Common myeloid progenitor, CD34-positive (primary cell): ENCODE measurements at regions not wholly inside any gene's neighbourhood (a gene's known extent, or its start where the extent isn't known, plus 50 kb on each side); places are given as distances from the start of the nearest gene placed in this dataset.

Experiments
- CTCF ChIA-PET: fragments of 350-600 bp; sonication (Branson Sonifier 250); formaldehyde crosslinking; loops from one replicate; lab custom pipeline; 2021; ENCODE audit warnings: antibody characterized with exemption; lab: Charles Lee
- POLR2A ChIA-PET: fragments of 350-600 bp; sonication (Branson Sonifier 250); formaldehyde crosslinking; loops from one replicate; lab custom pipeline; 2021; ENCODE audit warnings: antibody characterized with exemption; lab: Charles Lee
- DNase-seq, 3 donors: peaks; one replicate each; pipeline versions ENCODE4 v3.0.0 to v3.0.0-alpha.2; 2013
- H3K27ac ChIP-seq, 2 experiments: 1 replicate in 1 of 2; 2 replicates in 1 of 2; pipeline ENCODE4 v1.7.0; 2013; ENCODE audit warnings: inconsistent platforms in 2 of 2, low read length in 2 of 2, mild to moderate bottlenecking in 2 of 2, low read depth in 1 of 2, moderate library complexity in 1 of 2; ENCODE audit not compliant: severe bottlenecking in 2 of 2, insufficient read depth in 1 of 2, poor library complexity in 1 of 2
- H3K27me3 ChIP-seq, 5 experiments: replicated peaks in 2 of 5; 1 replicate in 3 of 5; 2 replicates in 2 of 5; pipeline versions ENCODE4 v1.6.1 to v1.7.0; 2013; ENCODE audit warnings: low read length in 4 of 5, mild to moderate bottlenecking in 2 of 5, moderate library complexity in 2 of 5, inconsistent platforms in 1 of 5; ENCODE audit not compliant: insufficient read depth in 5 of 5, control insufficient read depth in 4 of 5
- H3K36me3 ChIP-seq, 4 experiments: 1 replicate in 2 of 4; 2 replicates in 2 of 4; pipeline versions ENCODE4 v1.6.1 to v1.7.0; 2013; ENCODE audit warnings: low read length in 3 of 4, control low read depth in 1 of 4, mild to moderate bottlenecking in 1 of 4; ENCODE audit not compliant: control insufficient read depth in 4 of 4, insufficient read depth in 4 of 4
- H3K4me1 ChIP-seq, 4 experiments: 1 replicate in 3 of 4; 2 replicates in 1 of 4; pipeline versions ENCODE4 v1.6.1 to v1.7.1; 2013; ENCODE audit warnings: low read length in 3 of 4, mild to moderate bottlenecking in 3 of 4, control low read depth in 1 of 4, inconsistent platforms in 1 of 4, moderate library complexity in 1 of 4; ENCODE audit not compliant: control insufficient read depth in 4 of 4, insufficient read depth in 4 of 4; ENCODE audit errors: control extremely low read depth in 1 of 4
- H3K4me3 ChIP-seq, 7 experiments: 1 replicate in 4 of 7; 2 replicates in 3 of 7; pipeline versions ENCODE4 v1.5.1 to v1.7.0; 2013; ENCODE audit warnings: mild to moderate bottlenecking in 7 of 7, low read length in 6 of 7, moderate library complexity in 6 of 7, inconsistent platforms in 2 of 7, low read depth in 2 of 7, control low read depth in 1 of 7; ENCODE audit not compliant: insufficient read depth in 4 of 7, control insufficient read depth in 1 of 7; ENCODE audit errors: extremely low read depth in 1 of 7
- H3K9me3 ChIP-seq, 5 experiments: 1 replicate in 4 of 5; 2 replicates in 1 of 5; pipeline versions ENCODE4 v1.6.1 to v1.7.1; 2013; ENCODE audit warnings: low read length in 4 of 5, mild to moderate bottlenecking in 2 of 5, inconsistent platforms in 1 of 5, low read depth in 1 of 5, moderate library complexity in 1 of 5; ENCODE audit not compliant: control insufficient read depth in 4 of 5, insufficient read depth in 2 of 5; ENCODE audit errors: control extremely low read depth in 1 of 5
- WGBS: methylation state at CpG from one replicate; pipeline ENCODE4 v1.1.5; 2013; ENCODE audit not compliant: insufficient coverage; 5-methylcytosine and 5-hydroxymethylcytosine counted together

- CTCF ChIA-PET, result no interaction called here
- H3K27ac ChIP-seq, result no peak overlapping the region
- H3K4me3 ChIP-seq, result no peak overlapping the region
- DNase-seq, result no peak
- H3K36me3 ChIP-seq, result no peaks in the 10 kb centered on the region
- POLR2A ChIA-PET, result no interaction called here
- no peaks in the 10 kb centered on the region for H3K4me1 ChIP-seq
- H3K9me3 ChIP-seq, result no peaks in the 10 kb centered on the region
- peaks cover 0 to 3% (median 0%) of the 10 kb centered on the region in 5 experiments for H3K27me3 ChIP-seq
Measured at GRCh38 chr2:16881122-16881521, 215.5 kb upstream of the CYRIA start.

- Histone ChIP-seq H3K9me3 (no peaks in the 10 kb centered on the region), H3K4me1 (no peaks in the 10 kb centered on the region), H3K27me3 (peaks cover 0 to 2% (median 0%) of the 10 kb centered on the region in 5 experiments), H3K27ac (no peak overlapping the region), H3K36me3 (no peaks in the 10 kb centered on the region), H3K4me3 (no peak overlapping the region)
- no peak for DNase-seq
- CTCF ChIA-PET, result no interaction called here
- no CpG with 5 or more reads among the region's 2 CpGs for WGBS
- POLR2A ChIA-PET, result no interaction called here
Measured at GRCh38 chr2:16871411-16871810, 205.8 kb upstream of the CYRIA start.

- Histone ChIP-seq H3K27me3 (peaks cover 0 to 2% (median 0%) of the 10 kb centered on the region in 5 experiments), H3K36me3 (no peaks in the 10 kb centered on the region), H3K9me3 (no peaks in the 10 kb centered on the region), H3K4me1 (no peaks in the 10 kb centered on the region), H3K27ac (no peak overlapping the region), H3K4me3 (no peak overlapping the region)
- POLR2A ChIA-PET, result no interaction called here
- WGBS, result 94% methylated on average over 5 of the region's 5 CpGs
- CTCF ChIA-PET, result no interaction called here
- no peak for DNase-seq
Measured at GRCh38 chr2:16870491-16871076, 204.9 kb upstream of the CYRIA start.

- Histone ChIP-seq H3K4me1 (no peaks in the 10 kb centered on the region), H3K36me3 (no peaks in the 10 kb centered on the region), H3K9me3 (no peaks in the 10 kb centered on the region), H3K27me3 (peaks cover 0 to 2% (median 0%) of the 10 kb centered on the region in 5 experiments), H3K4me3 (no peak overlapping the region), H3K27ac (no peak overlapping the region)
- ChIA-PET POLR2A (no interaction called here), CTCF (interaction anchor here (1.2 kb wide), 1 partner anchor 11 kb away, joined by 3 read pairs; no protein-coding TSS in a partner anchor)
- no peak for DNase-seq
- WGBS, result 100% methylated on average over 4 of the region's 4 CpGs
Measured at GRCh38 chr2:16869711-16870110, 204.1 kb upstream of the CYRIA start.

GRCh38 chr2:16862471-16862870, 196.8 kb upstream of the CYRIA start:
- Histone ChIP-seq H3K27ac (no peak overlapping the region), H3K27me3 (no peaks in the 10 kb centered on the region), H3K4me1 (no peaks in the 10 kb centered on the region), H3K9me3 (no peaks in the 10 kb centered on the region), H3K36me3 (no peaks in the 10 kb centered on the region), H3K4me3 (no peak overlapping the region)
- CTCF ChIA-PET, result no interaction called here
- 100% methylated on average over 2 of the region's 6 CpGs for WGBS
- POLR2A ChIA-PET, result no interaction called here
- DNase-seq, result no peak

- no peaks in the 10 kb centered on the region for H3K36me3 ChIP-seq
- CTCF ChIA-PET, result no interaction called here
- POLR2A ChIA-PET, result no interaction called here
- no peaks in the 10 kb centered on the region for H3K4me1 ChIP-seq
- H3K27me3 ChIP-seq, result no peaks in the 10 kb centered on the region
- DNase-seq, result peak in 2 of 3 donors; percentile 32 to 34
- no peak overlapping the region for H3K27ac ChIP-seq
- H3K4me3 ChIP-seq, result no peak overlapping the region
- WGBS, result 50% methylated on average over 2 of the region's 2 CpGs
- no peaks in the 10 kb centered on the region for H3K9me3 ChIP-seq
Measured at GRCh38 chr2:16861530-16861929, 195.9 kb upstream of the CYRIA start.

DNA sequence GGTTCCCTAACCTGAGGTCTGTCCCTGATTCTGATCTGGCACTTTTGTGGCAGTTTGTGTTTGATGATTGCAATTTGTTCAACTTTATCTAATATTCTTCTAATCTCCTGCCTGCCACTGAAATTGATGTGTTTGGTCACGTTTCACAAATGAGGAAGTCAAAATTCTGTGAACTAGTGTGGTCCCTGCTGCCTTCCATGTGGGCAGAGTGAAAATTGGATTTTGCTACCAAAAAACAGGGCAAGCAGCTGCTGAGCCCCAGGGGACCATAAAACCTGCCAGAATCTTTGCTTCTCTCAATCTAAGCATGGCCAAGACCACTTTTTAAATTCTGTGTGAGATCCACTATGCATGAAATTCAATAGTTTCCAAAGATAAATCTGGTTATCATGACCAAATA, 195.5 kb upstream of the CYRIA start:
- no peaks in the 10 kb centered on the region for H3K9me3 ChIP-seq
- ChIA-PET CTCF (no interaction called here), POLR2A (no interaction called here)
- peak in 2 of 3 donors; percentile 59 to 69 for DNase-seq
- WGBS, result no CpG with 5 or more reads among the region's 1 CpG
- H3K27me3 ChIP-seq, result no peaks in the 10 kb centered on the region
- no peaks in the 10 kb centered on the region for H3K36me3 ChIP-seq
- no peaks in the 10 kb centered on the region for H3K4me1 ChIP-seq
- no peak overlapping the region for H3K27ac ChIP-seq
- no peak overlapping the region for H3K4me3 ChIP-seq
